ENCODE measurements at regions not wholly inside any gene's neighbourhood (a gene's known extent, or its start where the extent isn't known, plus 50 kb on each side); places are given as distances from the start of the nearest gene placed in this dataset.

DNA sequence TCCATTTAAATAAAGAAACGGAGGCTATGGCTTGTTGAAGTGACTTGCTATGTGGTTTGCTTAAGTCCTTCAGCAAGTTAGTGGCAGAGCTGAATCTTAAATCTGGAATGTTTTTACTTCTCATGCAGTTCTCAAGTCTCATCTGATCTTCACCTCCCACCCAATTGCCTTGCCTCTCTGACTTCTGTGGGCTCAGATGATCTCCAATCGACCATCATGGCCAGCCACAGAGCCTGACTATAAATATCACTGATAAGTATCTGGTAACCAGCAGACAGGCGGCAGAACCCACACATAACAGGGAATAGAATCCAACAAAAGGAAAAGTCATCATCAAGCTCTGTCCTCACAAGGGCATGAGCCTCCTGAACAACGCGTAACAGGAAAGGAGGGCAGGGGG lies 149.9 kb downstream of the FAM114A2 start:
- no peak for DNase-seq (ENCODE audit: low read depth, low spot score)
- no peak overlapping the region for H3K4me3 ChIP-seq
- no peaks in the 10 kb centered on the region for H3K36me3 ChIP-seq (ENCODE audit: insufficient read depth, low read length)
- H3K9ac ChIP-seq (ENCODE audit: insufficient read length), result no peak overlapping the region
- H3K9me3 ChIP-seq (ENCODE audit: low read depth, low read length), result no peaks in the 10 kb centered on the region
- TF ChIP-seq EZH2 (IDR thresholded peaks at IDR 0.05) (no peak), POLR2AphosphoS5 (IDR thresholded peaks at IDR 0.05; ENCODE audit: borderline replicate concordance, low read depth, low read length) (no peak), FOXP2 (optimal IDR thresholded peaks at IDR 0.05; ENCODE audit: control extremely low read depth, extremely low read length, insufficient read depth) (no peak)
- H3K27ac ChIP-seq, result no peak overlapping the region

GRCh38 chr5:153885141-153885540 lies 153.6 kb downstream of the FAM114A2 start:
- H3K9me3 ChIP-seq (ENCODE audit: low read depth, low read length), result no peaks in the 10 kb centered on the region
- H3K27ac ChIP-seq, result no peak overlapping the region
- TF ChIP-seq POLR2AphosphoS5 (IDR thresholded peaks at IDR 0.05; ENCODE audit: borderline replicate concordance, low read depth, low read length) (no peak), FOXP2 (optimal IDR thresholded peaks at IDR 0.05; ENCODE audit: control extremely low read depth, extremely low read length, insufficient read depth) (no peak), EZH2 (IDR thresholded peaks at IDR 0.05) (no peak)
- H3K9ac ChIP-seq (ENCODE audit: insufficient read length), result no peak overlapping the region
- no peak for DNase-seq (ENCODE audit: low read depth, low spot score)
- no peak overlapping the region for H3K4me3 ChIP-seq
- H3K36me3 ChIP-seq (ENCODE audit: insufficient read depth, low read length), result no peaks in the 10 kb centered on the region

DNA sequence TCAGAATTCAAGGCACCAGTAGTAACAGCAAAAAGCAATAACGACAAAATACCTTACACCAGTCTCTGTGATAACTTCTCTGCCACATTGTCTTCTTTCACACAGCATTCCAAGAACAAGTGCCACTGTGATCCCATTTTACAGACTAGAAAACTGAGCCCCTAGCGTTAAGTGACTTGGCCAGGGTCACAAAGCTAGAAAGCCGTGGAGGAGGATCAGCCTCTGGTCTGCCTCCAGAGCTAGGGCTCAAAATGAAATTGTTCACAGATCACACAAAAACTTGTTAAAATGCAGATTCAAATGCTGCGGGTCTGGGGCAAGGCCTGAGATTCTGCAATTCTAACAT lies 154.1 kb downstream of the FAM114A2 start:
- no peaks in the 10 kb centered on the region for H3K36me3 ChIP-seq (ENCODE audit: insufficient read depth, low read length)
- no peak for DNase-seq (ENCODE audit: low read depth, low spot score)

GRCh38 chr5:153883854-153884611 lies 154.7 kb downstream of the FAM114A2 start:
- no peak for TF ChIP-seq POLR2AphosphoS5 (IDR thresholded peaks at IDR 0.05; ENCODE audit: borderline replicate concordance, low read depth, low read length)
- no peak for TF ChIP-seq EZH2 (IDR thresholded peaks at IDR 0.05)
- TF ChIP-seq FOXP2 (optimal IDR thresholded peaks at IDR 0.05; ENCODE audit: control extremely low read depth, extremely low read length, insufficient read depth), result no peak
- DNase-seq (ENCODE audit: low read depth, low spot score), result no peak
- no peaks in the 10 kb centered on the region for H3K9me3 ChIP-seq (ENCODE audit: low read depth, low read length)
- no peak overlapping the region for H3K27ac ChIP-seq
- no peak overlapping the region for H3K9ac ChIP-seq (ENCODE audit: insufficient read length)
- H3K4me3 ChIP-seq, result no peak overlapping the region
- no peaks in the 10 kb centered on the region for H3K36me3 ChIP-seq (ENCODE audit: insufficient read depth, low read length)

More for the DNA sequence above, 154.1 kb downstream of the FAM114A2 start:
- Histone ChIP-seq H3K27ac (no peak overlapping the region), H3K4me3 (no peak overlapping the region), H3K9ac (ENCODE audit: insufficient read length) (no peak overlapping the region), H3K9me3 (ENCODE audit: low read depth, low read length) (no peaks in the 10 kb centered on the region)
- no peak for TF ChIP-seq FOXP2 (optimal IDR thresholded peaks at IDR 0.05; ENCODE audit: control extremely low read depth, extremely low read length, insufficient read depth)
- TF ChIP-seq EZH2 (IDR thresholded peaks at IDR 0.05), result no peak
- no peak for TF ChIP-seq POLR2AphosphoS5 (IDR thresholded peaks at IDR 0.05; ENCODE audit: borderline replicate concordance, low read depth, low read length)

GRCh38 chr5:153881687-153882086 lies 157.0 kb downstream of the FAM114A2 start:
- Histone ChIP-seq H3K27ac (no peak overlapping the region), H3K36me3 (ENCODE audit: insufficient read depth, low read length) (no peaks in the 10 kb centered on the region), H3K4me3 (no peak overlapping the region), H3K9me3 (ENCODE audit: low read depth, low read length) (no peaks in the 10 kb centered on the region), H3K9ac (ENCODE audit: insufficient read length) (no peak overlapping the region)
- TF ChIP-seq EZH2 (IDR thresholded peaks at IDR 0.05), result no peak
- TF ChIP-seq FOXP2 (optimal IDR thresholded peaks at IDR 0.05; ENCODE audit: control extremely low read depth, extremely low read length, insufficient read depth), result no peak
- no peak for TF ChIP-seq POLR2AphosphoS5 (IDR thresholded peaks at IDR 0.05; ENCODE audit: borderline replicate concordance, low read depth, low read length)
- DNase-seq (ENCODE audit: low read depth, low spot score), result no peak

GRCh38 chr5:153880106-153880505 lies 158.6 kb downstream of the FAM114A2 start:
- H3K27ac ChIP-seq, result no peak overlapping the region

DNA sequence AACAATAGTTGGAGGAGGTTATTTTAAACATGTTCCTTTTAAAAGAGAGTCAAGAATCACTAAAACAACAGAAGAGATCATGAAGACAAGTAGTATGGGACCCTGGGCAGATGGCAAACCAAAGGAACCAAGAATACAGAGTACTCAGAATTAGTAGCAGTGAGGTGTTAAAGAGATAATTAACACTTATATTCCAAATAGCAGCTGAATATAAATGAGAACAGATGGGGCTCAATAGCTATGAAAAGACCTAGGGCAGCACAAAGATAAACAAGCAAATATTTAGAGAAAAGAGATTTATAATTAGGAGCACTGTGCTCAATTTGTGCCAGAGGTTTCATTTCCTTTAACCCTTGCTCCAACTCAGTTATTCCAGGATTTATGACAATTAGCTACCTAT lies 159.1 kb downstream of the FAM114A2 start:
- Histone ChIP-seq H3K9me3 (ENCODE audit: low read depth, low read length) (no peaks in the 10 kb centered on the region), H3K4me3 (no peak overlapping the region), H3K27ac (no peak overlapping the region), H3K9ac (ENCODE audit: insufficient read length) (no peak overlapping the region), H3K36me3 (ENCODE audit: insufficient read depth, low read length) (no peaks in the 10 kb centered on the region)
- TF ChIP-seq POLR2AphosphoS5 (IDR thresholded peaks at IDR 0.05; ENCODE audit: borderline replicate concordance, low read depth, low read length), result no peak
- TF ChIP-seq FOXP2 (optimal IDR thresholded peaks at IDR 0.05; ENCODE audit: control extremely low read depth, extremely low read length, insufficient read depth), result no peak
- no peak for TF ChIP-seq EZH2 (IDR thresholded peaks at IDR 0.05)
- no peak for DNase-seq (ENCODE audit: low read depth, low spot score)

More at GRCh38 chr5:153880106-153880505, 158.6 kb downstream of the FAM114A2 start:
- Histone ChIP-seq H3K36me3 (ENCODE audit: insufficient read depth, low read length) (no peaks in the 10 kb centered on the region), H3K9me3 (ENCODE audit: low read depth, low read length) (no peaks in the 10 kb centered on the region), H3K9ac (ENCODE audit: insufficient read length) (no peak overlapping the region), H3K4me3 (no peak overlapping the region)
- DNase-seq (ENCODE audit: low read depth, low spot score), result no peak
- TF ChIP-seq EZH2 (IDR thresholded peaks at IDR 0.05), result no peak
- no peak for TF ChIP-seq POLR2AphosphoS5 (IDR thresholded peaks at IDR 0.05; ENCODE audit: borderline replicate concordance, low read depth, low read length)
- TF ChIP-seq FOXP2 (optimal IDR thresholded peaks at IDR 0.05; ENCODE audit: control extremely low read depth, extremely low read length, insufficient read depth), result no peak

GRCh38 chr5:153866176-153866575 lies 172.5 kb downstream of the FAM114A2 start:
- Histone ChIP-seq H3K4me3 (no peak overlapping the region), H3K9me3 (ENCODE audit: low read depth, low read length) (no peaks in the 10 kb centered on the region), H3K27ac (no peak overlapping the region), H3K36me3 (ENCODE audit: insufficient read depth, low read length) (no peaks in the 10 kb centered on the region), H3K9ac (ENCODE audit: insufficient read length) (no peak overlapping the region)
- TF ChIP-seq EZH2 (IDR thresholded peaks at IDR 0.05), result no peak
- TF ChIP-seq POLR2AphosphoS5 (IDR thresholded peaks at IDR 0.05; ENCODE audit: borderline replicate concordance, low read depth, low read length), result no peak
- no peak for TF ChIP-seq FOXP2 (optimal IDR thresholded peaks at IDR 0.05; ENCODE audit: control extremely low read depth, extremely low read length, insufficient read depth)
- no peak for DNase-seq (ENCODE audit: low read depth, low spot score)

DNA sequence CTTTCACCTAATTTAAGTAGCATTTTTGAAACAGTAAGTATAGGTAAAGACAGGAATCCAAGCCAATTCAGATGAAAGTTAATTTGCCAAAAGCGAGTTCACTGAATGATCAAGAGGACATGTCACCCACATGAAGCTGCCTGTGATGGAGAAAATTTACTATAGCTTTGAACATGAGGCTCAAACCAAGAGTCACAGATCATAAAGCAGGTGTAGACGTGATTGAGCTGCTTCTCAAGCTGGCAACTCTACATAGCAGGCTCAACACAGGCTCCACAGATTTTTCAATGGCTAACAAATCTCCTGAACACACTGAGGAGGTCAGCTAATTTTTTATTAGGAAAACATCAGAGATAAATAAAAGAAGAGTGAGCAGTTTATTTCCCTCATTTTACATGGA lies 173.7 kb downstream of the FAM114A2 start:
- Histone ChIP-seq H3K9ac (ENCODE audit: insufficient read length) (no peak overlapping the region), H3K9me3 (ENCODE audit: low read depth, low read length) (no peaks in the 10 kb centered on the region), H3K4me3 (no peak overlapping the region), H3K36me3 (ENCODE audit: insufficient read depth, low read length) (no peaks in the 10 kb centered on the region), H3K27ac (no peak overlapping the region)
- DNase-seq (ENCODE audit: low read depth, low spot score), result no peak
- TF ChIP-seq FOXP2 (optimal IDR thresholded peaks at IDR 0.05; ENCODE audit: control extremely low read depth, extremely low read length, insufficient read depth), result no peak
- TF ChIP-seq EZH2 (IDR thresholded peaks at IDR 0.05), result no peak
- TF ChIP-seq POLR2AphosphoS5 (IDR thresholded peaks at IDR 0.05; ENCODE audit: borderline replicate concordance, low read depth, low read length), result no peak

Measured in SK-N-MC (cell line).